ENCODE measurements at regions not wholly inside any gene's neighbourhood (a gene's known extent, or its start where the extent isn't known, plus 50 kb on each side); places are given as distances from the start of the nearest gene placed in this dataset.

- BruUV-seq (replicated peaks) = no TSS peak
- no peaks in the 10 kb centered on the region for H3K4me1 Mint-ChIP-seq (ENCODE audit: low read depth, unreplicated experiment)
- no peak overlapping the region for H3K27ac Mint-ChIP-seq (ENCODE audit: unreplicated experiment)
- no peak overlapping the region for H3K4me3 Mint-ChIP-seq (ENCODE audit: low read depth, unreplicated experiment)
- no peaks in the 10 kb centered on the region for H3K9me3 Mint-ChIP-seq (ENCODE audit: low read depth, unreplicated experiment)
- CTCF ChIA-PET = no interaction called here
- TF ChIP-seq CTCF (IDR thresholded peaks at IDR 0.05; ENCODE audit: unreplicated experiment) = no peak
- intact Hi-C loops (cut with micrococcal nuclease; ENCODE audit: unreplicated experiment) = no loop called here
- H3K27me3 Mint-ChIP-seq (ENCODE audit: unreplicated experiment) = no peaks in the 10 kb centered on the region
- DNase-seq = no peak
- no peaks in the 10 kb centered on the region for H3K36me3 Mint-ChIP-seq (ENCODE audit: insufficient read depth, unreplicated experiment)
Observed at GRCh38 chr18:34598120-34598635, 111.9 kb upstream of the DTNA start.

DNA sequence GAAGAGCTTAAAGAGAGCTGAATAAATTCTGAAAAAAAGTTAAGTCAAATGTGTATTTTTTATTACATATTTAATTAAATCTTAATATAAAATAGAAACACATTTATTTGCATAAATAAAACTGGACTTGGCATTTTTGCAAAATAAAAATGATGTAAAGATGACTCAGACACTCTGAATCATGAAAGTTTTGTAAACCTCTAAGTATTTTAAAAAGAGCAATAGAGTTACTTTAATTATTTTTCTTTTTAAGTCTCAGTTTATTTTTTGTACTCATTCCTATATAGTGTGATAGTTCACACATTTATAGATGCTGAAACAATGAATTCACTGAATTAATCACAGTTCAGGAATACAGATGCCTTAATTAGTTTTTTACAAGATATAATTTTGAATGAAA lies 109.9 kb upstream of the DTNA start:
- Mint-ChIP-seq H3K4me1 (ENCODE audit: low read depth, unreplicated experiment) (no peaks in the 10 kb centered on the region), H3K36me3 (ENCODE audit: insufficient read depth, unreplicated experiment) (no peaks in the 10 kb centered on the region), H3K27ac (ENCODE audit: unreplicated experiment) (no peak overlapping the region), H3K9me3 (ENCODE audit: low read depth, unreplicated experiment) (no peaks in the 10 kb centered on the region), H3K4me3 (ENCODE audit: low read depth, unreplicated experiment) (no peak overlapping the region), H3K27me3 (ENCODE audit: unreplicated experiment) (no peaks in the 10 kb centered on the region)
- no peak for TF ChIP-seq CTCF (IDR thresholded peaks at IDR 0.05; ENCODE audit: unreplicated experiment)
- intact Hi-C loops (cut with micrococcal nuclease; ENCODE audit: unreplicated experiment) = no loop called here
- CTCF ChIA-PET = no interaction called here
- BruUV-seq (replicated peaks) = no TSS peak
- no peak for DNase-seq

GRCh38 chr18:34600874-34601656 lies 109.0 kb upstream of the DTNA start:
- H3K4me3 Mint-ChIP-seq (ENCODE audit: low read depth, unreplicated experiment) = no peak overlapping the region
- no TSS peak for BruUV-seq (replicated peaks)
- CTCF ChIA-PET = no interaction called here
- TF ChIP-seq CTCF (IDR thresholded peaks at IDR 0.05; ENCODE audit: unreplicated experiment) = no peak
- H3K36me3 Mint-ChIP-seq (ENCODE audit: insufficient read depth, unreplicated experiment) = no peaks in the 10 kb centered on the region
- intact Hi-C loops (cut with micrococcal nuclease; ENCODE audit: unreplicated experiment) = no loop called here
- no peak overlapping the region for H3K27ac Mint-ChIP-seq (ENCODE audit: unreplicated experiment)
- H3K27me3 Mint-ChIP-seq (ENCODE audit: unreplicated experiment) = no peaks in the 10 kb centered on the region
- H3K4me1 Mint-ChIP-seq (ENCODE audit: low read depth, unreplicated experiment) = no peaks in the 10 kb centered on the region
- no peaks in the 10 kb centered on the region for H3K9me3 Mint-ChIP-seq (ENCODE audit: low read depth, unreplicated experiment)
- DNase-seq = no peak

GRCh38 chr18:34604591-34604990 lies 105.5 kb upstream of the DTNA start:
- Mint-ChIP-seq H3K4me1 (ENCODE audit: low read depth, unreplicated experiment) (no peaks in the 10 kb centered on the region), H3K9me3 (ENCODE audit: low read depth, unreplicated experiment) (no peaks in the 10 kb centered on the region), H3K36me3 (ENCODE audit: insufficient read depth, unreplicated experiment) (no peaks in the 10 kb centered on the region), H3K27me3 (ENCODE audit: unreplicated experiment) (no peaks in the 10 kb centered on the region), H3K4me3 (ENCODE audit: low read depth, unreplicated experiment) (no peak overlapping the region), H3K27ac (ENCODE audit: unreplicated experiment) (no peak overlapping the region)
- CTCF ChIA-PET = interaction anchor here (0.7 kb wide), 1 partner anchor 57 kb away, joined by 4 read pairs; no protein-coding TSS in a partner anchor
- intact Hi-C loops (cut with micrococcal nuclease; ENCODE audit: unreplicated experiment) = no loop called here
- no peak for TF ChIP-seq CTCF (IDR thresholded peaks at IDR 0.05; ENCODE audit: unreplicated experiment)
- no peak for DNase-seq
- BruUV-seq (replicated peaks) = no TSS peak
